HG02981 (cell line): ENCODE measurements at regions not wholly inside any gene's neighbourhood (a gene's known extent, or its start where the extent isn't known, plus 50 kb on each side); places are given as distances from the start of the nearest gene placed in this dataset.
"Not testable (repeated sequence)": the region's sequence is repeated elsewhere in the genome, so short reads cannot be mapped to it uniquely, and the experiment has no call there.

Experiments used
- ATAC-seq: cut with Tn5 transposase; IDR thresholded peaks from one replicate; pipeline ENCODE4 v1.9.1; 2021; ENCODE audit warnings: mild to moderate bottlenecking, moderate library complexity; ENCODE audit not compliant: unreplicated experiment

- no peak for ATAC-seq
Measured at GRCh38 chr14:46444666-46445065, 206.9 kb downstream of the RPL10L start.

DNA sequence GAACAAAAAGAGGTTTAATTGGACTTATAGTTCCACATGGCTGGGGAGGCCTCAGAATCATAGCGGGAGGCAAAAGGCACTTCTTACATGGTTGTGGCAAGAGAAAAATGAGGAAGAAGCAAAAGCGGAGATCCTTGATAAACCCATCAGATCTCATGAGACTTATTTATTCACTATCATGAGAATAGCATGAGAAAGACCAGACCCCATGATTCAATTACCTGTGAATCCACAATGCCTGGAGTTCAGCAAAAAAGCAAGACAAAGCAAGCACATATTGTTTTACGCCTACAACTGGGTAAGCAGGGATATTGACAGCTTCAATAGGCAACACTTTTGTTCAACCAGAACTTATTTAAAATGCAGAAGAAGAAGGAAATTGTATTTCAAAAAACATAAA, 218.2 kb downstream of the RPL10L start:
- no peak for ATAC-seq

DNA sequence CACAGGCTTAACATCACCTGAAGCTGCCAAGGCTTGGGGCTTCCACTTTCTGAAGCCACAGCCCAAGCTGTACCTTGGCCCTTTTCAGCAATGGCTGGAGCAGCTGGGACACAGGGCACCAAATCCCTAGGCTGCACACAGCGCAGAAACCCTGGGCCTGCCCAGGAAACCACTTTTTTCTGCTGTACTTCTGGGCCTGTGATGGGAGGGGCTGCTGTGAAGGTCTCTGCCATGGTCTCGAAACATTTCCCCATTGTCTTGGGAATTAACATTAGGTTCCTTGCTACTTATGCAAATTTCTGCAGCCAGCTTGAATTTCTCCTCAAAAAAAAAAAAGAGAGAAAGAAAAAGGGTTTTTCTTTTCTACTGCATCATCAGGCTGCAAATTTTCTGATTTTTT, 219.1 kb downstream of the RPL10L start:
- ATAC-seq = no peak

DNA sequence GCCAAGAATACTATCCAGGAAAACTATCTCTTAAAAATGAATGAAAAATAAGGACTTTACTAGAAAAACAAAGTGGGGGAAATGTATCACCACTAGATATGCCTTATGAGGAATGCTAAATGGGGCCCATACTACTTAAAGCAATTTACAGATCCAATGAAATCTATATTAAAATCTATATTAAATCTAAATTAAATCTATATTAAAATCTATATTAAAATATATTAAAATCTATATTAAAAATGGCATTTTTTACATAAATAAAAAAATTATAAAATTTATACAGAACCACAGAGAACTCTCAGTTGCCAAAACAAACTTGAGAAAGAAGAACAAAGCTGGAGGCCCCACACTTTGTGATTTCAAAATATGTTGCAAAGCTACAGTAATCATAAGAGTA, 234.5 kb downstream of the RPL10L start:
- no peak for ATAC-seq

- ATAC-seq = no peak
Measured at GRCh38 chr14:46404865-46405811, 246.4 kb downstream of the RPL10L start.

DNA sequence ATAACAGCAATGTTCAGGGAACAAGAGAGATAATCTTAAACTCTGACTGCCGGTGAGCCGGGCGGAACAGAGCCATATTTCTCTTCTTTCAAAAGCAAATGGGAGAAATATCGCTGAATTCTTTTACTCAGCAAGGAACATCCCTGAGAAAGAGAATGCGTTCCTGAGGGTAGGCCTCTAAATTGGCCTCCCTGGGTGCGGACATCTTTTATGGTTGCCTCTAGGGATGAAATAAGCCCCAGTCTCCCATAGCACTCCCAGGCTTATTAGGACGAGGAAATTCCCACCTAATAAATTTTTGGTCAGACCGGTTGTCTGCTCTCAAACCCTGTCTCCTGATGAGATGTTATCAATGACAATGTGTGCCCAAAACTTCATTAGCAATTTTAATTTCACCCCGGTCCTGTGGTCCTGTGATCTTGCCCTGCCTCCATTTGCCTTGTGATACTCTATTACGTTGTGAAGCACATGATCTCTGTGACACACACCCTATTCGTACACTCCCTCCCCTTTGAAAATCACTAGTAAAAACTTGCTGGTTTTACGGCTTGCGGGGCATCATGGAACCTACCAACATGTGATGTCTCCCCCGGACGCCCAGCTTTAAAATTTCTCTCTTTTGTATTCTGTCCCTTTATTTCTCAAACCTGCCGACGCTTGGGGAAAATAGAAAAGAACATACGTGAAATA, 249.4 kb downstream of the RPL10L start:
- not testable (repeated sequence) for ATAC-seq

DNA sequence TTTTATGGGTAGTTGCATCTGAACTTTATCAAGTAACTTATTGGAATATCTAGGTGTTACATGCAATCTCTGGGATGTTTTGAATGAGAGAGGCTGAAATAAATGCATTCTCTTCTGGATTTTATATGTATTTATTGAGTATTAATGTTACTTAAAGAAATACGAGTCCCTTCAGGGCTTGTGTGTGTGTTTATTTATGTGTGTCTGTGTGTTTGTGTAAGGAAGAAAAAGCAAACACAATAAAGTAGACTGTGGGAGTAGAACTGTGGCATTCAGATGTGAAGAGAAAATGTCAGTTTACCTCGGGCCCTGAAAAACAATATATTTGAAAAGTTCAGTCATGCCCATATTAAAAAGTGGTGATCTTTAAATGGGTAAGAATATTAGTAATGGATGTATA, 250.5 kb downstream of the RPL10L start:
- ATAC-seq = no peak

GRCh38 chr14:46399049-46399448, 252.5 kb downstream of the RPL10L start:
- ATAC-seq = no peak

- ATAC-seq = no peak
Measured at GRCh38 chr14:46384611-46385010, 267.0 kb downstream of the RPL10L start.

GRCh38 chr14:46381674-46382073, 269.9 kb downstream of the RPL10L start:
- ATAC-seq = no peak

DNA sequence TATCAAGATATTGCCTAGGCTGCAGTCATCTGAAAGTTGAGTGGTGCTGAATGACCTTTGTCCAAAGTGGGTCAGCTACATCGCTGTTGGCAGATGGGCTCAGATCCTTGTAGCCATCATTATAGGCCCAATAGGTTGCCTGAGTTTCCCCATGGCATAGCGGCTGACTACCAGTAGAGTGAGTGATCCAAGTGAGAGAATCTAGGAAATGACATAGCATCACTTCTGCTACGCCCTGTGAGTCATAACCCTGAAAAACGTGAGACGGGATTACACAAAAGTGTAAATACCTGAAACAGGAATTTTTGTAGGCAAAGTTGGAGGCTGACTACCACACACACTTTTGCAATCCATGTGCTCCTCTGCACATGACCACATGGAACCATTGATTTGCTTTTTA, 273.3 kb downstream of the RPL10L start:
- ATAC-seq = no peak

GRCh38 chr14:46377305-46377704, 274.3 kb downstream of the RPL10L start:
- ATAC-seq = no peak

DNA sequence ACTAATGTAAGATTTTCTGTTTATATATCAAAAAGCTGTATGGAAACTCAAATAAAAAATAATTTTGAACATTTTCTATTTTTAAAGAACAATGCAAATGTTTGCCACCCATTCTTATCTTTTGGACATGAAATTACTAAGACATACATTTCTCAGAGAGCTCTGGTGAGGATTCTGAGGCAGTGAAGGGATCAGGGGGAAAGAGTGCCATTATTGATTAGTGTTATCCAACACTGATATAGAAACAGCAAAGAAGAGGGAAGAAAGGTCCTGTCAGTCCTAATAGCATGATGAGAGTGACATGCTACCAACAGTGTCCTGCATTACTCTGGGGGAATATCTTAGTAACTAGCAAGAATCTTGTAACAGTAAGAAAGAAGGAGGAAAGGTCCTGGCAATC, 282.2 kb downstream of the RPL10L start:
- ATAC-seq = no peak

DNA sequence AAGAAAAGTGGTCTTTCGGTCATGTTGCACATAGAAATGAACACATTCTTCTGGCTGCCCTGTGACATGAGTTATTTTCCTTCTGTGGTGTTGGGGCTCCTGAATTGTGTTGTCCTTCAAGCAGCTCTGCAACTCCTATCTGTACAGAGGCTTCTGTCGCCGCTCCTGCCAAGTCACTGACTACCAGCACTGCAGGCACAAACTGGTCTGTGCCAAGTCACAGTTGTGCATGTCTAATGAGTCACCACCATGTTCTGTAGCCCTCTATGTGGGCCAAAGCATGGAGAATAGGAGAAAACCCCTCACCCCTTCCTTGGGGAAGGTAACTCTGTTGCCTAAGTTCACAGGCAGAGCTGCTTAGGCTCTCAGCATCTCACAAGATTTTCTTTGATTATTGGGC, 283.3 kb downstream of the RPL10L start:
- ATAC-seq = no peak

- ATAC-seq = no peak
Measured at GRCh38 chr14:46352844-46353243, 298.7 kb downstream of the RPL10L start.

DNA sequence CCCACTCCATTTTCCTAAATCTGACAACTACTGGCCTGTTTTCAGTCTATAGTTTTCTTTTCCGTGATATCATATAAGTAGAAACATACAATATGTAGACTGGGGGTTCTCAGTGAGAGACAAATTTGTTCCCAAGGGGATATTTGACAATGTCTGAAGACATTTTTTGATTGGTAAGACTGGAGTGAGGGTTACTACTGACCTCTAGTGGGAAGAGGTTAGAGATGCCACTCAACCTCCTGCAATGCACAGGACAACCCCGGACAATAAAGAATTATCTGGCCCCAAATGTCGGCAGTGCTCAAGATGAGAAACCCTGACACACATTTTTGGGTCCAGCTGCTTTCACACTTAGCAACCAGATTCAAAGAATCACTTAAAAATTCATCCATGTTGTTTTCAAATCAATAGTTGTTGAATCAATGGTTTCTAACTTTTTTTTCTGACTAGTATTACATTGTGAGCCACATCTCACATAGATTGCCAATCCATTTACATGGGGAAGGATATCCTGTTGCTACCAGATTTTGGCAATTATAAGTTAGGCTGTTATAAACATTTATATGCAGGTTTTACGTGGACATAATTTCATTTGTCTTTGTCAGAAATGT, 307.1 kb downstream of the RPL10L start:
- peak; percentile 88 for ATAC-seq

- ATAC-seq = no peak
Measured at GRCh38 chr14:46325777-46326176, 325.8 kb downstream of the RPL10L start.

- ATAC-seq = no peak
Measured at GRCh38 chr14:46325157-46325556, 326.4 kb downstream of the RPL10L start.

GRCh38 chr14:46323404-46323762, 328.2 kb downstream of the RPL10L start:
- no peak for ATAC-seq

DNA sequence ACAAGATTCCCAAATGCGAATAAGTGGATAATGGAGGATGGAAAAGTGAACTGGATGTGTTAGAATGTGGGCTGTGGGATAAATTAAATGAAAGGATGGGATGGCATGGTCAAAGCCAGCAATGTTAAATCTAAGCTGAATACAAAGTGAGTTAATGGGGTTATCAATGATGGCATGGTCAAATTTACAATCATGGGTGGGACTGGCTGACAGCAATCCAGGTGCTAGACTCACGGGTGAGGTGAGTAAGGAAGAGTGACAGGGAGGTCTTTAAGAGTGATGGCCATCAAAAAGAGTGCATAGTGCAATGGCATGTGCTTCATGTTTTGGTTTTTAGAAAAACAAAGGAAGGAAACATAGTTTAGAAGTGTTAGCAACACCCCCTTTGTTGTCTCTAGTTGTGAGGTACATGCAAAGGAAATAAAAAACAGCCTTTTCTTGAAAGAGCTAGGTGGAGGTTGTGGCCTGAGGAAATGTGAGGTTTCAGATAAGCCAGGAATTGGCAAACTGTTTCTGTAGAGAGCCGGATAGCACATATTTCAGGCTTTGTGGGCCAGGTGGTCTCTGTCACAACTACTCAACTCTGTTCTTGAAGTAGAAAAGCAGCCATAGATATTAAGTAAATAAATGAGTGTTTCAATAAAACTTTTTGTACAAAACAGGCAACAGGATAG, 328.7 kb downstream of the RPL10L start:
- no peak for ATAC-seq

DNA sequence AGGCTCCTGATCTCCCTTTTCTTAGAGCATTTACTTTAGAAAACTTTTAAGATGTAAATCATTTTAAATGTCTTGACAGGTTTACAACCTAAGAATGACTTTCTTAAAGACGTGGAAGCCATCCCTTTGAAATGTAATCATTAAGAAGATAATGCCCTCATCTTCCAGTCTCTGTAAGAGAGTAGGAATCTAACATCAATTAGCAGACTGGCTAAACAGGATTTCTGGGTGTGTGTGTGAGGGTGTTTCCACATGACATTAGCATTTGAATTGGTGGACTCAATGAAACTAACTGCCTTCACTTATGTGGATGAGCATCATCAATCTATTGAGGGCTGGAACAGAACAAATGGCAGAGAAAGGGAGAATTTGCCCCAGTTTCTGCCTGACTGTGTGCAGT, 329.5 kb downstream of the RPL10L start:
- no peak for ATAC-seq
